GM23338 (cell line): ENCODE measurements at regions not wholly inside any gene's neighbourhood (a gene's known extent, or its start where the extent isn't known, plus 50 kb on each side); places are given as distances from the start of the nearest gene placed in this dataset.

Source experiments
- CREB1 ChIP-seq: fragments of 250-450 bp; sonication (Bioruptor Pico); IDR thresholded peaks from 2 replicates; pipeline ENCODE4 v1.5.0; 2020; ENCODE audit warnings: low read depth, mild to moderate bottlenecking, moderate library complexity
- EZH2 ChIP-seq: fragments of 200-600 bp; sonication (generic); IDR thresholded peaks from one replicate; pipeline ENCODE4 v1.8.0; 2017; ENCODE audit warnings: antibody characterized with exemption, mild to moderate bottlenecking, low read depth; ENCODE audit not compliant: unreplicated experiment
- EZH2phosphoT487 ChIP-seq: fragments of 200-600 bp; sonication (generic); IDR thresholded peaks from one replicate; pipeline ENCODE4 v1.8.1; 2018; ENCODE audit warnings: antibody characterized with exemption; ENCODE audit not compliant: unreplicated experiment
- JUNB ChIP-seq: IDR thresholded peaks from one replicate; pipeline ENCODE4 v1.6.1; 2016; ENCODE audit warnings: antibody characterized with exemption; ENCODE audit not compliant: unreplicated experiment
- NANOG ChIP-seq: IDR thresholded peaks from 2 replicates; pipeline ENCODE4 v1.6.1; 2016; ENCODE audit warnings: antibody characterized with exemption, borderline replicate concordance
- POLR2AphosphoS5 ChIP-seq: IDR thresholded peaks from 2 replicates; pipeline ENCODE4 v1.6.1; 2016; ENCODE audit warnings: antibody characterized with exemption, low read depth
- STAT1 ChIP-seq: IDR thresholded peaks from one replicate; pipeline ENCODE4 v1.6.1; 2016; ENCODE audit warnings: antibody characterized with exemption; ENCODE audit not compliant: unreplicated experiment
- ZNF331 ChIP-seq: fragments of 250-450 bp; sonication (Bioruptor Pico); IDR thresholded peaks from 2 replicates; pipeline ENCODE4 v1.5.0; 2020; ENCODE audit warnings: low read depth, mild to moderate bottlenecking, moderate library complexity
- TF ChIP-seq, protein P1 (sequence below), 2 experiments: fragments of 200-600 bp in 1 of 2; sonication (generic) in 1 of 2; conservative IDR thresholded peaks; 2 replicates each; pipeline versions ENCODE4 v1.5.1 to v1.6.1; 2016 to 2017; ENCODE audit warnings: antibody characterized with exemption in 2 of 2, low read depth in 2 of 2, mild to moderate bottlenecking in 2 of 2, moderate library complexity in 1 of 2
- TF ChIP-seq, protein P2 (sequence below): fragments of 250-450 bp; sonication (Bioruptor Pico); IDR thresholded peaks from 2 replicates; pipeline ENCODE4 v1.5.0; 2020; ENCODE audit warnings: mild to moderate bottlenecking, moderate library complexity
- TF ChIP-seq, protein P3 (sequence below): IDR thresholded peaks from one replicate; pipeline ENCODE4 v1.6.1; 2018; ENCODE audit warnings: antibody characterized with exemption; ENCODE audit not compliant: unreplicated experiment
- TF ChIP-seq, protein P4 (sequence below): IDR thresholded peaks from 2 replicates; pipeline ENCODE4 v1.6.1; 2016; ENCODE audit warnings: antibody characterized with exemption

DNA sequence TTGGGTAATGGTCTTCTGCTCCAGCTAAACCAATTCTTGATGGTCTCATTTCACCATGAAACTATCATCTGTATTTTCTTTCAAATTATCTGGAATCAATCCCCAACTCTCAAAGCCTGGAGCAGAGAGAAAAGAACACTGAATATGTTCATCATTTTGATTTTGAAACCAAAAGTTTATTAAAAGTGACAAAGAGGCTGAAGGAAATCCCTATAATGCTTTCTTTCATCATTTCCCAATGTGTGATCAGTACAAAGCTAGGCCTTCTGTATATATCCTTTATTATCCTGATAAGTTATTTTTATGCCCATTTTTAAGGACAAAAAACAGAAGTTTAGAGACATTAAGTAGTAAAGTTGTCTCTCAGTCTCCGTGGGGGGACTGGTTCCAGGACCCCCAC lies 50.1 kb upstream of the MBNL1 start:
- TF ChIP-seq, protein P1, sequence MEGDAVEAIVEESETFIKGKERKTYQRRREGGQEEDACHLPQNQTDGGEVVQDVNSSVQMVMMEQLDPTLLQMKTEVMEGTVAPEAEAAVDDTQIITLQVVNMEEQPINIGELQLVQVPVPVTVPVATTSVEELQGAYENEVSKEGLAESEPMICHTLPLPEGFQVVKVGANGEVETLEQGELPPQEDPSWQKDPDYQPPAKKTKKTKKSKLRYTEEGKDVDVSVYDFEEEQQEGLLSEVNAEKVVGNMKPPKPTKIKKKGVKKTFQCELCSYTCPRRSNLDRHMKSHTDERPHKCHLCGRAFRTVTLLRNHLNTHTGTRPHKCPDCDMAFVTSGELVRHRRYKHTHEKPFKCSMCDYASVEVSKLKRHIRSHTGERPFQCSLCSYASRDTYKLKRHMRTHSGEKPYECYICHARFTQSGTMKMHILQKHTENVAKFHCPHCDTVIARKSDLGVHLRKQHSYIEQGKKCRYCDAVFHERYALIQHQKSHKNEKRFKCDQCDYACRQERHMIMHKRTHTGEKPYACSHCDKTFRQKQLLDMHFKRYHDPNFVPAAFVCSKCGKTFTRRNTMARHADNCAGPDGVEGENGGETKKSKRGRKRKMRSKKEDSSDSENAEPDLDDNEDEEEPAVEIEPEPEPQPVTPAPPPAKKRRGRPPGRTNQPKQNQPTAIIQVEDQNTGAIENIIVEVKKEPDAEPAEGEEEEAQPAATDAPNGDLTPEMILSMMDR (conservative IDR thresholded peaks at IDR 0.05; ENCODE audit: low read depth in 2 of 2): no peak
- TF ChIP-seq EZH2phosphoT487 (no peak), POLR2AphosphoS5 (no peak), EZH2 (no peak), JUNB (no peak), ZNF331 (no peak), CREB1 (CRISPR knock-in tag) (no peak), NANOG (no peak), STAT1 (no peak)
- TF ChIP-seq, protein P2, sequence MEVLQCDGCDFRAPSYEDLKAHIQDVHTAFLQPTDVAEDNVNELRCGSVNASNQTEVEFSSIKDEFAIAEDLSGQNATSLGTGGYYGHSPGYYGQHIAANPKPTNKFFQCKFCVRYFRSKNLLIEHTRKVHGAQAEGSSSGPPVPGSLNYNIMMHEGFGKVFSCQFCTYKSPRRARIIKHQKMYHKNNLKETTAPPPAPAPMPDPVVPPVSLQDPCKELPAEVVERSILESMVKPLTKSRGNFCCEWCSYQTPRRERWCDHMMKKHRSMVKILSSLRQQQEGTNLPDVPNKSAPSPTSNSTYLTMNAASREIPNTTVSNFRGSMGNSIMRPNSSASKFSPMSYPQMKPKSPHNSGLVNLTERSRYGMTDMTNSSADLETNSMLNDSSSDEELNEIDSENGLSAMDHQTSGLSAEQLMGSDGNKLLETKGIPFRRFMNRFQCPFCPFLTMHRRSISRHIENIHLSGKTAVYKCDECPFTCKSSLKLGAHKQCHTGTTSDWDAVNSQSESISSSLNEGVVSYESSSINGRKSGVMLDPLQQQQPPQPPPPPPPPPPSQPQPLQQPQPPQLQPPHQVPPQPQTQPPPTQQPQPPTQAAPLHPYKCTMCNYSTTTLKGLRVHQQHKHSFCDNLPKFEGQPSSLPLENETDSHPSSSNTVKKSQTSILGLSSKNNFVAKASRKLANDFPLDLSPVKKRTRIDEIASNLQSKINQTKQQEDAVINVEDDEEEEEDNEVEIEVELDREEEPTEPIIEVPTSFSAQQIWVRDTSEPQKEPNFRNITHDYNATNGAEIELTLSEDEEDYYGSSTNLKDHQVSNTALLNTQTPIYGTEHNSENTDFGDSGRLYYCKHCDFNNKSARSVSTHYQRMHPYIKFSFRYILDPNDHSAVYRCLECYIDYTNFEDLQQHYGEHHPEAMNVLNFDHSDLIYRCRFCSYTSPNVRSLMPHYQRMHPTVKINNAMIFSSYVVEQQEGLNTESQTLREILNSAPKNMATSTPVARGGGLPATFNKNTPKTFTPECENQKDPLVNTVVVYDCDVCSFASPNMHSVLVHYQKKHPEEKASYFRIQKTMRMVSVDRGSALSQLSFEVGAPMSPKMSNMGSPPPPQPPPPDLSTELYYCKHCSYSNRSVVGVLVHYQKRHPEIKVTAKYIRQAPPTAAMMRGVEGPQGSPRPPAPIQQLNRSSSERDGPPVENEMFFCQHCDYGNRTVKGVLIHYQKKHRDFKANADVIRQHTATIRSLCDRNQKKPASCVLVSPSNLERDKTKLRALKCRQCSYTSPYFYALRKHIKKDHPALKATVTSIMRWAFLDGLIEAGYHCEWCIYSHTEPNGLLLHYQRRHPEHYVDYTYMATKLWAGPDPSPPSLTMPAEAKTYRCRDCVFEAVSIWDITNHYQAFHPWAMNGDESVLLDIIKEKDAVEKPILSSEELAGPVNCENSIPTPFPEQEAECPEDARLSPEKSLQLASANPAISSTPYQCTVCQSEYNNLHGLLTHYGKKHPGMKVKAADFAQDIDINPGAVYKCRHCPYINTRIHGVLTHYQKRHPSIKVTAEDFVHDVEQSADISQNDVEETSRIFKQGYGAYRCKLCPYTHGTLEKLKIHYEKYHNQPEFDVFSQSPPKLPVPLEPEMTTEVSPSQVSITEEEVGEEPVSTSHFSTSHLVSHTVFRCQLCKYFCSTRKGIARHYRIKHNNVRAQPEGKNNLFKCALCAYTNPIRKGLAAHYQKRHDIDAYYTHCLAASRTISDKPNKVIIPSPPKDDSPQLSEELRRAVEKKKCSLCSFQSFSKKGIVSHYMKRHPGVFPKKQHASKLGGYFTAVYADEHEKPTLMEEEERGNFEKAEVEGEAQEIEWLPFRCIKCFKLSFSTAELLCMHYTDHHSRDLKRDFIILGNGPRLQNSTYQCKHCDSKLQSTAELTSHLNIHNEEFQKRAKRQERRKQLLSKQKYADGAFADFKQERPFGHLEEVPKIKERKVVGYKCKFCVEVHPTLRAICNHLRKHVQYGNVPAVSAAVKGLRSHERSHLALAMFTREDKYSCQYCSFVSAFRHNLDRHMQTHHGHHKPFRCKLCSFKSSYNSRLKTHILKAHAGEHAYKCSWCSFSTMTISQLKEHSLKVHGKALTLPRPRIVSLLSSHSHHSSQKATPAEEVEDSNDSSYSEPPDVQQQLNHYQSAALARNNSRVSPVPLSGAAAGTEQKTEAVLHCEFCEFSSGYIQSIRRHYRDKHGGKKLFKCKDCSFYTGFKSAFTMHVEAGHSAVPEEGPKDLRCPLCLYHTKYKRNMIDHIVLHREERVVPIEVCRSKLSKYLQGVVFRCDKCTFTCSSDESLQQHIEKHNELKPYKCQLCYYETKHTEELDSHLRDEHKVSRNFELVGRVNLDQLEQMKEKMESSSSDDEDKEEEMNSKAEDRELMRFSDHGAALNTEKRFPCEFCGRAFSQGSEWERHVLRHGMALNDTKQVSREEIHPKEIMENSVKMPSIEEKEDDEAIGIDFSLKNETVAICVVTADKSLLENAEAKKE: no peak
- TF ChIP-seq, protein P3, sequence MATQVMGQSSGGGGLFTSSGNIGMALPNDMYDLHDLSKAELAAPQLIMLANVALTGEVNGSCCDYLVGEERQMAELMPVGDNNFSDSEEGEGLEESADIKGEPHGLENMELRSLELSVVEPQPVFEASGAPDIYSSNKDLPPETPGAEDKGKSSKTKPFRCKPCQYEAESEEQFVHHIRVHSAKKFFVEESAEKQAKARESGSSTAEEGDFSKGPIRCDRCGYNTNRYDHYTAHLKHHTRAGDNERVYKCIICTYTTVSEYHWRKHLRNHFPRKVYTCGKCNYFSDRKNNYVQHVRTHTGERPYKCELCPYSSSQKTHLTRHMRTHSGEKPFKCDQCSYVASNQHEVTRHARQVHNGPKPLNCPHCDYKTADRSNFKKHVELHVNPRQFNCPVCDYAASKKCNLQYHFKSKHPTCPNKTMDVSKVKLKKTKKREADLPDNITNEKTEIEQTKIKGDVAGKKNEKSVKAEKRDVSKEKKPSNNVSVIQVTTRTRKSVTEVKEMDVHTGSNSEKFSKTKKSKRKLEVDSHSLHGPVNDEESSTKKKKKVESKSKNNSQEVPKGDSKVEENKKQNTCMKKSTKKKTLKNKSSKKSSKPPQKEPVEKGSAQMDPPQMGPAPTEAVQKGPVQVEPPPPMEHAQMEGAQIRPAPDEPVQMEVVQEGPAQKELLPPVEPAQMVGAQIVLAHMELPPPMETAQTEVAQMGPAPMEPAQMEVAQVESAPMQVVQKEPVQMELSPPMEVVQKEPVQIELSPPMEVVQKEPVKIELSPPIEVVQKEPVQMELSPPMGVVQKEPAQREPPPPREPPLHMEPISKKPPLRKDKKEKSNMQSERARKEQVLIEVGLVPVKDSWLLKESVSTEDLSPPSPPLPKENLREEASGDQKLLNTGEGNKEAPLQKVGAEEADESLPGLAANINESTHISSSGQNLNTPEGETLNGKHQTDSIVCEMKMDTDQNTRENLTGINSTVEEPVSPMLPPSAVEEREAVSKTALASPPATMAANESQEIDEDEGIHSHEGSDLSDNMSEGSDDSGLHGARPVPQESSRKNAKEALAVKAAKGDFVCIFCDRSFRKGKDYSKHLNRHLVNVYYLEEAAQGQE: no peak
- TF ChIP-seq, protein P4, sequence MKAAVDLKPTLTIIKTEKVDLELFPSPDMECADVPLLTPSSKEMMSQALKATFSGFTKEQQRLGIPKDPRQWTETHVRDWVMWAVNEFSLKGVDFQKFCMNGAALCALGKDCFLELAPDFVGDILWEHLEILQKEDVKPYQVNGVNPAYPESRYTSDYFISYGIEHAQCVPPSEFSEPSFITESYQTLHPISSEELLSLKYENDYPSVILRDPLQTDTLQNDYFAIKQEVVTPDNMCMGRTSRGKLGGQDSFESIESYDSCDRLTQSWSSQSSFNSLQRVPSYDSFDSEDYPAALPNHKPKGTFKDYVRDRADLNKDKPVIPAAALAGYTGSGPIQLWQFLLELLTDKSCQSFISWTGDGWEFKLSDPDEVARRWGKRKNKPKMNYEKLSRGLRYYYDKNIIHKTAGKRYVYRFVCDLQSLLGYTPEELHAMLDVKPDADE: no peak
